ENCODE measurements at regions not wholly inside any gene's neighbourhood (a gene's known extent, or its start where the extent isn't known, plus 50 kb on each side); places are given as distances from the start of the nearest gene placed in this dataset.

DNA sequence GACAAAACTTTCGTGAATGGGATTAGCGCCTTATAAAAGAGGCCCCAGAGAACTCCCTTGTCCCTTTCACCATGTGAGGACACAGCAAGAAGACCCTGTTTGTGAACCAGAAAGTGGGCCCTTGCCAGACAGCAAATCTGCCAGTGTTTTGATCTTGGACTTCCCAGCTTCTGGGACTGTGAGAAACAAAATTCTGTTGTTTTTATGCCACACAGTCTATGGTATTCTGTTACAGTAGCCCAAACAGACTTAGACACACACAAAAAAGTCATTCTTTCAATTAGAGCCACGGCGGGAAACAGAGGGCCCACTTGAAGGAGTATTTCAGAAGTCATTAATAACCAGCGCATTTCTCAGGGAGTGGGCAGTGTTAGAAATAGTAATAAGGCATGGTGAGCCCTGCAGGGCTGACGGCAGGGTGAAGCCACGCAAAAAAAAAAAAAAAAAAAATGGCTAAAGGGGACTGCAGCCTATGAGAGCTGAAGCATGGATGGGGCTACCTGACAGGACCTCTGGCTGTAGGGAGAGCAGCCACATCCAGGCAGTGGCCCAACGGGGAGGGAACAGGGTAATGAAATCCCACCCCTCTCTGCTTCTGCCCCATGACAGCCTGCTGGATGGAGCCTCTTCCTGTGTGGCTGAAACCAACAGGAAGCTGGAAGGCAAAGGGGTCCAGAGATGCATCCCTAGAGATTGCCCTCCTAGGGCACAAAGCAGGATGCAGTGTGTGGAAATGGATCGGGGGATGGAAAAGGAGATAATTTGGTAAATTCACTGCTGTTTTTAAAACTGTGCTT lies 189.3 kb downstream of the KCNS3 start:
- TF ChIP-seq CTCF (conservative IDR thresholded peaks at IDR 0.05; ENCODE audit: low read depth in 2 of 2) = no peak
- TF ChIP-seq EZH2phosphoT487 (IDR thresholded peaks at IDR 0.05; ENCODE audit: unreplicated experiment) = no peak
- TF ChIP-seq REST (IDR thresholded peaks at IDR 0.05; ENCODE audit: unreplicated experiment) = no peak
- no peak for TF ChIP-seq CREB1 (CRISPR knock-in tag; IDR thresholded peaks at IDR 0.05; ENCODE audit: low read depth)
